DMS114 treated with DMSO at 0.1 percent for 48 hours (cell line): ENCODE measurements at regions not wholly inside any gene's neighbourhood (a gene's known extent, or its start where the extent isn't known, plus 50 kb on each side); places are given as distances from the start of the nearest gene placed in this dataset.

Experiments
- DNase-seq: peaks from one replicate; lab custom pipeline; 2025; ENCODE audit not compliant: unreplicated experiment; lab: John Stamatoyannopoulos, UW

- no peak for DNase-seq
Measured at GRCh38 chr5:96048763-96049162, 87.1 kb upstream of the ELL2 start.

- DNase-seq = no peak
Measured at GRCh38 chr5:96045888-96046287, 84.2 kb upstream of the ELL2 start.

GRCh38 chr5:96043446-96043845, 81.8 kb upstream of the ELL2 start:
- DNase-seq = no peak

DNA sequence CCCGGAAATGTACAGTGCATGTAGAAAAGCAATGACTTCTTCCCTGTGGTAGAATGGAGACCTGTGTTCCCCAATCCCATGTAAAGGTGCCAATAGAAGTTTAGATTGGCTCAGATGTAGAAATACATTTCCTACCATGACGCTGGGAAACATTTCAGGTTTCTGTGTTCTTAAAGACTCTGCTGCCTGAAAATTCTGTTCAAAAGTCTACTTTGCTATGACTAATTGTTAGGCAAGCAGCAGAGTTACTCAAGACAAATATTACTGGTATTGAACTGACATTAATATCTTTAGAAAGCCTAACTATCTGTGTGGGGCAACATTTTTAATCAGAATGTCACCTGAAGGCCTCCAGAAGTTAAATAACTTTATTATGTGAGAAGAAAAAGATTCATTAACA, 75.5 kb upstream of the ELL2 start:
- no peak for DNase-seq

DNA sequence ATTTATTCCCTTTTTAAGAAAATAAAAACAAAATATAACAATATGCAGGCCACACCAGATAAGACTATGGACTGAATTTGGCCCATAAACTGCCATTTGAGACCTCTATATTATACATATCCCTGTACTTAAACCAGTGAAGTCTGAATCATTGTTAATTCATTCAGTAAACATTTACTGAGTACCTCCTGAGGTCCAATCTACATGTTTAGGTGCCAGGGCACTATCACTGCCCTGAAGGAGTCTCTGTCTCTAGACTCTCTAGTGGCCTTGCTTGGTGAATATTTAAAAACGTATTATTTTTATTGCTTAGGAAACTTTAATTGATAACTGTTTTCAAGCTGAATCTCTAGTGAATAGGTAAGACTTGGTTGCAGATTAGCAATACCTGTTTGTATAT, 74.7 kb upstream of the ELL2 start:
- no peak for DNase-seq

DNA sequence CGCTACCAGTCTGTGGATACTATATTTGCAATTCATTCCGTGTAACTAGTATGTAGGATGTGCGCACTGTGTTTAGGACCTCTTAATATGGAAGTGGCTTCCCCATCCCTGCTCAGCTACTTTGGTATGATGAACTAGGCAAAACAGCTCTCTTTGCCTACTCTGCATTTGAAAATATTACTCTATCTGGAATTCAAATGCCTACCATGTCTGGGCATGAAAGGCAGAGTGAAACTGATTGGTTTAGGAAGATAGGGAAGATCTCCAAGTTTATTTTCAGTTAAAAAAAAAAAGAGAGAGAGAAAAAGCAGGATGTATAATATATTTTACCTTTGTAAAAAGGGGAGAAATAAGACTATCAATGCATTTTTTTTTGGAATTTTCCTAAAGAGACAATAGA, 74.1 kb upstream of the ELL2 start:
- no peak for DNase-seq

DNA sequence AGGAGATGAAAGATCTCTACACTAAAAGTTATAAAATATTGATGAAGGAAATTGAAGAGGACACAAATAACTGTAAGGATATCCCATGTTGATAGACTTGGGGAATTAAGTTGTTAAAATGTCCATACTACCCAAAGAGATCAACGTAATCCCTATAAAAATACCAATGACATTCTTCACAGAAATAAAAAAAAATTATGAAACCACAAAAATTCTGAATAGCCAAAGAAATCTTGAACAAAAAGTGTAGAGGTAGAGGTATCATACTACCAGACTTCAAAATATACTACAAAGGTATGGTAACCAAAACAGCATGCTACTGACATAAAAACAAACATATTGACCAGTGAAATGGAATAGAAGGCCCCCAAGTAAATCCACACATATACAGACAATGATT, 71.5 kb upstream of the ELL2 start:
- no peak for DNase-seq

- DNase-seq = no peak
Measured at GRCh38 chr5:96031811-96032261, 70.2 kb upstream of the ELL2 start.

- no peak for DNase-seq
Measured at GRCh38 chr5:96031180-96031579, 69.5 kb upstream of the ELL2 start.

GRCh38 chr5:96026406-96027041, 64.9 kb upstream of the ELL2 start:
- DNase-seq = no peak

DNA sequence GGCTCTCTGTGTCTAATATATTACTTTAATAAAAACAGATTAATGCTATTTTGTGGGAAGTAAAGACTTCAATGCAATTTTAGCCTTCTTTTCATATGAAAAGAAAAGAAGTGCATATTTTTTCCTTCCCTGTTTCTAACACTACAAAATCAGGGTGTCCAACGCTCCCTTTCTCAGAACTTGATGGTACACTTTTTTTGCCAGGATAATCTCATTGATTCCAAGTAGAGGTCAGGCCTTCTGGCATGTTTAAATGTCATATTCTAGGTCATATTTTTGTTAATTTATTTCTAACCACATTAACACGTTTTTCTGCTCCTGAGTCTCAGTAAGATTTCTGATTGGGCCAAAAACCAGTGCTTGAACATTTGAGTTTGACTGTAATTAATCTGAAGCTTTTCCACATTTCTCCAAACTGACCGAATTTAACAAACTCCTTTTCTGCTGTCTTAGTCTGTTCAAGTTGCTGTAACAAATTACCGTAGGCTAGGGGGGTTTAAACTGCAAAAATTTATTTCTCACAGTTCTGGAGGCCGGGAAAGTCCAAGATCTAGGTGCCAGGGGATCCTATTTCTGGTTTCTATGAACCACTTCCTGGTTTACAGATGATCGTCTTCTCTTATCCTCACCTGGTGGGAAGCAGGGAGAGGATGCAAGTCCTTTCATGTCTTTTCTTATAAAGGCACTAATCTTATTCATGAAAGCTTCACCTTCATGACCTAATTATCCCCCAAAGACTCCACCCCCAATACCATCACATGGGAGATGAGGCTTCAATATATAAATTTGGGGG, 63.2 kb upstream of the ELL2 start:
- no peak for DNase-seq

DNA sequence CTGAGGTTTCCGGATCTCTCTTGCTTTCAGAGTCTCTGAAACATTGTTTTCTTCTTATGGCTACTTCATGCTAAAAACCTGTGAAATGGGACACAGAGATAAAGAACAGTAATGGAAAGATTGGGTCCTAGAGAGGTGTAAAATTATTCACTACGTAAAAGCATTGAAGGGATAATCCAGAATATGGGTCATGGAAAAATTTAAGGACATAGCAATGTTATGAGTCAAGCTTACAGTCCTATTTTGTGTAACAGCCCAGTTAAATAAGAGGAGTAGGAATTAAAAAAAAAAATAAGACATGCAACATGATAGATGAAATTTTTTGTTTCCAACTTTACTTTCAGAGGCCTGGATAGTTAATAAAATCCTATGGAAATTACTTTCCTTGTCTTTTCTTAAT, 61.9 kb upstream of the ELL2 start:
- no peak for DNase-seq

- no peak for DNase-seq
Measured at GRCh38 chr5:96022971-96023370, 61.3 kb upstream of the ELL2 start.

DNA sequence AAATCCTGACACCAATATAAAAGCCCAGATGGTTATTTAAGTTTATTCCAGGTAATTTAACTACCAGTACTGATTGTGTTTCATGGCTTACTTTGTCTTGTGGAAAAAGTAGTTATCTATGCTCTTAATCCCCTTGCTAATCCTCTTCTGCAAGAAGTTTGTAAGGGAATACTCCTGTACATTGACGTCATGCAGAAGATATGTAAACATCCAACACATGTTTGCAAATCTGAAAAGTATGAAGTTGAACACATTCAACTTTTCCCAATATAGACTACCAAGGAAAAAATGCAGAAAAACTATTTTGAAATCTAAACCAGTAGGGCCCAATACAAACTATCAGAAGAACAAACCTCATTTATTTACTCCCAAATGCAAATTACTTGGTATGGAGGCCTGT, 56.3 kb upstream of the ELL2 start:
- no peak for DNase-seq

- no peak for DNase-seq
Measured at GRCh38 chr5:96016216-96016615, 54.6 kb upstream of the ELL2 start.

GRCh38 chr5:96015709-96016108, 54.1 kb upstream of the ELL2 start:
- no peak for DNase-seq

DNA sequence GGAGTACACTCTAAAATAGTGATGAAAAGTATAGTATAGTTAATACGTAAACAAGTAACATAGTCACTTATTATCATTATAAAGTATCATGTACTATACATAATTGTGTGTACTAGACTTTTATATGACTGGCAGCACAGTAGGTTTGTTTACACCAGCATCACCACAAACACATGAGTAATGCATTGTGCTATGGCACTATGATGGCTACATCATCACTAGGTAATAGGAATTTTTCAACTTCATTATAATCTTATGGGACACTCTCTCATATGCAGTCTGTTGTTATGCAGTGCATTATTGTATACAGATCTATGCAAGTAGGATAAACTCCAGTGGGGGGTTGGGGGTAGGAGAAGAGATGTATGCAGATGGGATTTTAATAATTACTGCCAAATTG, 52.7 kb upstream of the ELL2 start:
- DNase-seq = no peak

- no peak for DNase-seq
Measured at GRCh38 chr5:96013254-96013653, 51.6 kb upstream of the ELL2 start.

- DNase-seq = no peak
Measured at GRCh38 chr5:96012399-96012798, 50.7 kb upstream of the ELL2 start.
